Ishikawa (cell line): ENCODE measurements at regions not wholly inside any gene's neighbourhood (a gene's known extent, or its start where the extent isn't known, plus 50 kb on each side); places are given as distances from the start of the nearest gene placed in this dataset.

Experiments
- CEBPB ChIP-seq: IDR thresholded peaks from 2 replicates; pipeline ENCODE4 v1.6.1; 2012
- CREB1 ChIP-seq: IDR thresholded peaks from 2 replicates; pipeline ENCODE4 v1.6.1; 2012; ENCODE audit warnings: low read depth
- EGR1 ChIP-seq: IDR thresholded peaks from 2 replicates; pipeline ENCODE4 v1.6.1; 2012
- EP300 ChIP-seq: IDR thresholded peaks from 2 replicates; pipeline ENCODE4 v1.6.1; 2012; ENCODE audit warnings: borderline replicate concordance
- FOXM1 ChIP-seq: IDR thresholded peaks from 2 replicates; pipeline ENCODE4 v1.6.1; 2012; ENCODE audit warnings: low read depth, borderline replicate concordance
- NFIC ChIP-seq: IDR thresholded peaks from 2 replicates; pipeline ENCODE4 v1.6.1; 2012
- RAD21 ChIP-seq: IDR thresholded peaks from 2 replicates; pipeline ENCODE4 v1.6.1; 2012; ENCODE audit warnings: low read depth
- TAF1 ChIP-seq: IDR thresholded peaks from 2 replicates; pipeline ENCODE4 v1.6.1; 2012; ENCODE audit warnings: low read depth, mild to moderate bottlenecking
- TCF12 ChIP-seq: IDR thresholded peaks from 2 replicates; pipeline ENCODE4 v1.6.1; 2012; ENCODE audit warnings: low read depth
- TEAD4 ChIP-seq: IDR thresholded peaks from 2 replicates; pipeline ENCODE4 v1.6.1; 2012
- YY1 ChIP-seq: IDR thresholded peaks from 2 replicates; pipeline ENCODE4 v1.6.1; 2012; ENCODE audit warnings: low read depth
- ZBTB7A ChIP-seq: IDR thresholded peaks from 2 replicates; pipeline ENCODE4 v1.6.1; 2012; ENCODE audit warnings: low read depth
- TF ChIP-seq, protein P1 (sequence below): IDR thresholded peaks from 2 replicates; pipeline ENCODE4 v1.6.1; 2012
- TF ChIP-seq, protein P2 (sequence below): IDR thresholded peaks from 2 replicates; pipeline ENCODE4 v1.6.1; 2012
- TF ChIP-seq, protein P3 (sequence below): IDR thresholded peaks from 2 replicates; pipeline ENCODE4 v1.6.1; 2012; ENCODE audit warnings: low read depth, mild to moderate bottlenecking

DNA sequence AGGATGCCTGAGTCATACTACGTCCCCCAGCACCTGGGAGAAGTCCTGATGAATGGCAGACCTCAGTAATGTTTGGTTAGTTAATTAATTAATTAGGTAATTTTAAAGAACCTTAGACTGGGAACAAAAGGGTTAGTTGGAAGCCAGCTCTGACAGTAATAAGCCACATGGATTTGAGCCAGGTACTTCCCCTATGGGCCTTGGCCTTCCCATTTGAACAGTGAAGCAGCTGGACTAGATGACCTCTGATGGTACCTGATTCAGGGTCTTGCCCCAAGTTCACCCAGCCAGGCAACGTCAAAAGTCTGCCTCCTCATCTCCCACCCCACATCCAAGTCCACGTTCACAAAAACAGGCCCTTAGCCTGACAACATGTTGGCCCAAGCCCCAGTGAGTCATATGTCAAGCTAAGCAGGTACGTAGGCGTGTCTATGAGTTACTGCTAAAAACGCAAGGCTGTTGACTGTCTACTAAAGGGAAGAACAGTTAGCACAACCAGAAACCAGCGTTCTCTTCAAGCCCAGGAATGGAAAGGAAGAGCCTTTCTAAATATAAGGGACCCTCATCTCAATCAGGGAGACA lies 303.2 kb downstream of the ACTL7B start:
- TF ChIP-seq EGR1, result peak; percentile 80
- TF ChIP-seq CEBPB, result no peak
- TF ChIP-seq EP300, result peak; percentile 45; the same call in 1 of the 2 replicates
- peak; percentile 79 for TF ChIP-seq NFIC
- TF ChIP-seq ZBTB7A, result no peak
- TF ChIP-seq YY1, result no peak
- TF ChIP-seq FOXM1, result no peak
- TF ChIP-seq, protein P1, sequence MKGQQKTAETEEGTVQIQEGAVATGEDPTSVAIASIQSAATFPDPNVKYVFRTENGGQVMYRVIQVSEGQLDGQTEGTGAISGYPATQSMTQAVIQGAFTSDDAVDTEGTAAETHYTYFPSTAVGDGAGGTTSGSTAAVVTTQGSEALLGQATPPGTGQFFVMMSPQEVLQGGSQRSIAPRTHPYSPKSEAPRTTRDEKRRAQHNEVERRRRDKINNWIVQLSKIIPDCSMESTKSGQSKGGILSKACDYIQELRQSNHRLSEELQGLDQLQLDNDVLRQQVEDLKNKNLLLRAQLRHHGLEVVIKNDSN, result no peak
- TF ChIP-seq, protein P2, sequence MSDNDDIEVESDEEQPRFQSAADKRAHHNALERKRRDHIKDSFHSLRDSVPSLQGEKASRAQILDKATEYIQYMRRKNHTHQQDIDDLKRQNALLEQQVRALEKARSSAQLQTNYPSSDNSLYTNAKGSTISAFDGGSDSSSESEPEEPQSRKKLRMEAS, result peak; percentile 68
- TF ChIP-seq TCF12, result peak; percentile 50; the same call in 1 of the 2 replicates
- TF ChIP-seq TEAD4, result 0 out of 2 replicates have a peak, but pooled peaks have one; percentile 7

DNA sequence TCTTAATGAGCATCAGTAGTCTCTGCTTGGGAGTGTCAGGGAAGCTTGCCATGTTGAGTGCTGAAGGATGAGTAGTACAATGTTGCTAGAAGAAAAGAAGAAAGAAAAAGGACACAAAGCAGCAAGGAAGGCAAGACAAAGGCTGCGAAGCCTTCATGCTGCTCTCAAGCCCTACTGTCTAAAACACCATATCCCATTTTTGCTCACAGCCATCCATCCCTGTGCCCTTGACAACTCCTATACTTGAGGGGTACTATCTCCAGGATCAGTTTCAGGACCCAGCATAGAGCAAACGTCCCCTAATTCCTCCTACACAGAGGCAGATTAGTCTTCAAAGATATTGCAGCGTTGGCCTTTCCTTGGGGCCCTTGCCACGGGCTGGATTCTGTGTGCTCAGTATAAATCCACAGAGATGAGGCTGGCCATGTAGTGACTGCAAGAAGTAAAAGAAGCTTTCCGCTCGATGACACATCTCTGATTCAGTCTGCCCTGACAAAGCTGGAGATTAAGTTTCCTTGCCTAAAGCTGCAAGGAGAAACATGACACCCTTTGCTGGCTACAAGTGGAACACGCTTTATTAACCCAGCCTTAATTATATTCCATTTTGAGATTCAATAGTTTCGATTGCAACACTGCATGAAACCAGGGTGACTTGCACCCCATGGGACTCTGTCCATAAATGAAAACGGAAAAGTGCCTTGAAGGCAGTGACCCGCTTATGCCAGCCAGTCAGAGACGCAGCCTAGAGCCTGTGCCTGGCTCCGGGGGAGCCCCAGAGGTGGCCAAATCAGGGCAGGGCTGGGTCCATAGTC lies 304.6 kb downstream of the ACTL7B start:
- TF ChIP-seq TAF1 (no peak), FOXM1 (peak; percentile 78; the same call in 1 of the 2 replicates), YY1 (no peak; the same call in 1 of the 2 replicates), TEAD4 (peak; percentile 63), RAD21 (0 out of 2 replicates have a peak, but pooled peaks have one; percentile 3), CREB1 (no peak), EP300 (peak; percentile 91), EGR1 (no peak), TCF12 (peak; percentile 90), CEBPB (peak; percentile 98), NFIC (peak; percentile 83), ZBTB7A (no peak)
- TF ChIP-seq, protein P3, sequence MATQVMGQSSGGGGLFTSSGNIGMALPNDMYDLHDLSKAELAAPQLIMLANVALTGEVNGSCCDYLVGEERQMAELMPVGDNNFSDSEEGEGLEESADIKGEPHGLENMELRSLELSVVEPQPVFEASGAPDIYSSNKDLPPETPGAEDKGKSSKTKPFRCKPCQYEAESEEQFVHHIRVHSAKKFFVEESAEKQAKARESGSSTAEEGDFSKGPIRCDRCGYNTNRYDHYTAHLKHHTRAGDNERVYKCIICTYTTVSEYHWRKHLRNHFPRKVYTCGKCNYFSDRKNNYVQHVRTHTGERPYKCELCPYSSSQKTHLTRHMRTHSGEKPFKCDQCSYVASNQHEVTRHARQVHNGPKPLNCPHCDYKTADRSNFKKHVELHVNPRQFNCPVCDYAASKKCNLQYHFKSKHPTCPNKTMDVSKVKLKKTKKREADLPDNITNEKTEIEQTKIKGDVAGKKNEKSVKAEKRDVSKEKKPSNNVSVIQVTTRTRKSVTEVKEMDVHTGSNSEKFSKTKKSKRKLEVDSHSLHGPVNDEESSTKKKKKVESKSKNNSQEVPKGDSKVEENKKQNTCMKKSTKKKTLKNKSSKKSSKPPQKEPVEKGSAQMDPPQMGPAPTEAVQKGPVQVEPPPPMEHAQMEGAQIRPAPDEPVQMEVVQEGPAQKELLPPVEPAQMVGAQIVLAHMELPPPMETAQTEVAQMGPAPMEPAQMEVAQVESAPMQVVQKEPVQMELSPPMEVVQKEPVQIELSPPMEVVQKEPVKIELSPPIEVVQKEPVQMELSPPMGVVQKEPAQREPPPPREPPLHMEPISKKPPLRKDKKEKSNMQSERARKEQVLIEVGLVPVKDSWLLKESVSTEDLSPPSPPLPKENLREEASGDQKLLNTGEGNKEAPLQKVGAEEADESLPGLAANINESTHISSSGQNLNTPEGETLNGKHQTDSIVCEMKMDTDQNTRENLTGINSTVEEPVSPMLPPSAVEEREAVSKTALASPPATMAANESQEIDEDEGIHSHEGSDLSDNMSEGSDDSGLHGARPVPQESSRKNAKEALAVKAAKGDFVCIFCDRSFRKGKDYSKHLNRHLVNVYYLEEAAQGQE, result no peak
- TF ChIP-seq, protein P1, result no peak
- TF ChIP-seq, protein P2, result no peak; the same call in 1 of the 2 replicates

DNA sequence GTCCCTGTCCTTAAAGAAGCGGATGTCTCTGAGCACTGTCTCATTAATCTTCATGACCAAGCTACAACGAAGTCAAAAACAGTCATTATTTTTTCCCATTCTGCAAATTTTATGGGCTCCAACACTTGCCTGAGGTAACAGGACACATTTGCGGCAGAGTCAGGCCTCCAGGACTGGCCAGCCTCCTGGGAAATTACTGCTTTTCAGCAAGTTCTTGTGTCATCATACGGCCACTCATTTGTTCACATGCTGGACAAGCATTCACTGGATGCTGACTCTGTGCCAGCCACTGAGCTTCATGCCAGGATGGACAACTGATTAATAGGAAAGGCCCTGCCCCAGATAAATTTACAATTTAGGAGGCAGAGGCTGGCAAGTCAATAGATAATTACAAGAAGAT lies 305.7 kb downstream of the ACTL7B start:
- TF ChIP-seq CREB1, result no peak
- TF ChIP-seq ZBTB7A, result no peak
- TF ChIP-seq TEAD4, result no peak
- no peak for TF ChIP-seq EGR1
- TF ChIP-seq, protein P2, result no peak
- no peak for TF ChIP-seq EP300
- no peak for TF ChIP-seq YY1
- TF ChIP-seq, protein P1, result no peak
- TF ChIP-seq FOXM1, result no peak
- no peak for TF ChIP-seq TCF12
- no peak for TF ChIP-seq NFIC
- no peak for TF ChIP-seq RAD21
- no peak for TF ChIP-seq CEBPB
- TF ChIP-seq TAF1, result no peak
- TF ChIP-seq, protein P3, result no peak

DNA sequence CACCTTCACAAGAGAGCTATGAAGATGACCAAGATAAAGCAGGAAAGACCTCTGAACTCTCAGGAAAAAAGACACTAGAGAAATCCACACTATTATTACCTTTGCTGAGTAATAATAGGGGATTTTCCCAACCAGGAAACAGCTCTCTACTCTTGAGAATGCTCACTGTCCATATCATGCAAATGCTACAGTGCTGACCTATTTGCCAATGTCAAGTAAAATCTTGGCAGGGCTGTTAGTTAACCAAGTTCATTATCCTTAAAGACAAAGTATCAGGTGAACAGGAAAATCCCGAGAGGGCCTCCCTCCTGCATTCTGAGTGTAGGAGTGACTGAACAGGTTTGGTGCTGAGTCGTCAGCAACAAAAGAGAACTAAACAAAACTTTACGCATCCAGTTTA lies 306.6 kb downstream of the ACTL7B start:
- TF ChIP-seq EP300, result peak; percentile 22; the same call in 1 of the 2 replicates
- TF ChIP-seq NFIC, result 0 out of 2 replicates have a peak, but pooled peaks have one; percentile 8
- no peak for TF ChIP-seq FOXM1
